H1 (cell line): ENCODE measurements at regions not wholly inside any gene's neighbourhood (a gene's known extent, or its start where the extent isn't known, plus 50 kb on each side); places are given as distances from the start of the nearest gene placed in this dataset.

ENCODE experiments used
- CTCF ChIA-PET: fragments of 300-600 bp; sonication (Branson Sonifier 250); formaldehyde crosslinking; loops from one replicate; lab custom pipeline; 2021; ENCODE audit not compliant: partially characterized antibody; lab: Charles Lee
- POLR2A ChIA-PET: fragments of 300-600 bp; sonication (Branson Sonifier 250); formaldehyde crosslinking; loops from one replicate; lab custom pipeline; 2021; ENCODE audit warnings: inconsistent platforms; ENCODE audit not compliant: partially characterized antibody; lab: Charles Lee
- DNase-seq, 2 experiments: peaks; one replicate each; pipeline versions ENCODE4 v3.0.0 to v3.0.0-alpha.2; 2010 to 2022; ENCODE audit warnings: low spot score in 2 of 2, low read depth in 1 of 2, mixed read lengths in 1 of 2
- FAIRE-seq: peaks from 2 replicates; lab custom pipeline; 2011; peaks lifted over from hg19 to GRCh38; lab: Jason Lieb, UNC
- H2AFZ ChIP-seq: 2 replicates; pipeline ENCODE4 v1.8.1; 2012; ENCODE audit warnings: low read length, inconsistent platforms
- H2AK5ac ChIP-seq: 2 replicates; pipeline ENCODE4 v1.6.1; 2013; ENCODE audit warnings: low read depth, low read length
- H2BK120ac ChIP-seq: replicated peaks from 2 replicates; pipeline ENCODE3; 2013; ENCODE audit warnings: low read depth, low read length, inconsistent platforms
- H2BK12ac ChIP-seq: 2 replicates; pipeline ENCODE4 v1.6.1; 2013; ENCODE audit warnings: low read depth, low read length
- H2BK15ac ChIP-seq: 2 replicates; pipeline ENCODE4 v1.6.1; 2013; ENCODE audit warnings: low read length
- H2BK20ac ChIP-seq: 2 replicates; pipeline ENCODE4 v1.6.1; 2013; ENCODE audit warnings: low read length
- H2BK5ac ChIP-seq: 2 replicates; pipeline ENCODE4 v1.6.1; 2013; ENCODE audit warnings: low read depth, low read length
- H3K14ac ChIP-seq: 2 replicates; pipeline ENCODE4 v1.6.1; 2013; ENCODE audit warnings: inconsistent platforms; ENCODE audit not compliant: insufficient read length
- H3K18ac ChIP-seq: 2 replicates; pipeline ENCODE4 v1.6.1; 2013; ENCODE audit warnings: low read length; ENCODE audit errors: extremely low read depth
- H3K23ac ChIP-seq: 2 replicates; pipeline ENCODE4 v1.6.1; 2013; ENCODE audit warnings: inconsistent platforms; ENCODE audit not compliant: insufficient read length
- H3K23me2 ChIP-seq: 2 replicates; pipeline ENCODE4 v1.6.1; 2013; ENCODE audit warnings: low read depth, low read length
- H3K27ac ChIP-seq: 2 replicates; pipeline ENCODE4 v1.6.1; 2011; ENCODE audit warnings: low read depth, low read length, inconsistent platforms
- H3K27me3 ChIP-seq, 4 experiments: replicated peaks in 1 of 4; 1 replicate in 1 of 4; 2 replicates in 3 of 4; pipeline versions ENCODE4 v1.6.1 to v1.8.1; 2011 to 2013; ENCODE audit warnings: low read length in 3 of 4, mild to moderate bottlenecking in 3 of 4, inconsistent platforms in 2 of 4, mixed read lengths in 2 of 4, moderate library complexity in 1 of 4; ENCODE audit not compliant: control insufficient read depth in 3 of 4, insufficient read depth in 3 of 4; ENCODE audit errors: extremely low read depth in 1 of 4
- H3K36me3 ChIP-seq, 4 experiments: 2 replicates each; pipeline versions ENCODE4 v1.6.1 to v1.8.1; 2011 to 2013; ENCODE audit warnings: mild to moderate bottlenecking in 4 of 4, low read length in 3 of 4, moderate library complexity in 2 of 4, control low read depth in 1 of 4, inconsistent platforms in 1 of 4; ENCODE audit not compliant: insufficient read depth in 4 of 4, control insufficient read depth in 2 of 4
- H3K4ac ChIP-seq: replicated peaks from 2 replicates; pipeline ENCODE3; 2013; ENCODE audit warnings: low read length, low read depth, mixed read lengths, inconsistent platforms; ENCODE audit not compliant: insufficient read length
- H3K4me1 ChIP-seq, 4 experiments: replicated peaks in 1 of 4; 1 replicate in 1 of 4; 2 replicates in 3 of 4; pipeline versions ENCODE4 v1.6.1 to v1.8.1; 2011 to 2013; ENCODE audit warnings: low read length in 3 of 4, inconsistent platforms in 2 of 4, mixed read lengths in 1 of 4; ENCODE audit not compliant: insufficient read depth in 4 of 4, control insufficient read depth in 3 of 4
- H3K4me2 ChIP-seq, 2 experiments: 2 replicates each; pipeline versions ENCODE4 v1.6.1 to v1.8.1; 2011 to 2013; ENCODE audit warnings: low read depth in 2 of 2, low read length in 2 of 2, control low read depth in 1 of 2, inconsistent platforms in 1 of 2, mild to moderate bottlenecking in 1 of 2; ENCODE audit not compliant: insufficient read depth in 1 of 2
- H3K4me3 ChIP-seq, 4 experiments: fragments of 200-600, 300-600 bp in 1 of 4; sonication (generic), shearing (Covaris generic), sonication (Bioruptor Twin) in 1 of 4; 2 replicates each; pipeline versions ENCODE4 v1.5.1 to v1.8.1; 2011 to 2016; ENCODE audit warnings: low read length in 4 of 4, low read depth in 3 of 4, control low read depth in 2 of 4, inconsistent platforms in 2 of 4, mild to moderate bottlenecking in 2 of 4, mixed read lengths in 1 of 4, moderate library complexity in 1 of 4; ENCODE audit not compliant: insufficient read depth in 2 of 4; ENCODE audit errors: extremely low read depth in 1 of 4
- H3K56ac ChIP-seq: replicated peaks from 2 replicates; pipeline ENCODE3; 2013; ENCODE audit warnings: low read depth, mild to moderate bottlenecking, mixed read lengths, low read length, inconsistent platforms; ENCODE audit not compliant: insufficient read length
- H3K79me1 ChIP-seq: 2 replicates; pipeline ENCODE4 v1.6.1; 2013; ENCODE audit warnings: low read depth, low read length, control low read depth
- H3K79me2 ChIP-seq, 2 experiments: 2 replicates each; pipeline versions ENCODE4 v1.6.1 to v1.8.1; 2012 to 2013; ENCODE audit warnings: low read length in 2 of 2, mild to moderate bottlenecking in 2 of 2, inconsistent platforms in 1 of 2; ENCODE audit not compliant: insufficient read depth in 2 of 2, control insufficient read depth in 1 of 2
- H3K9ac ChIP-seq, 4 experiments: replicated peaks in 1 of 4; 1 replicate in 1 of 4; 2 replicates in 3 of 4; pipeline versions ENCODE4 v1.6.1 to v1.8.1; 2011 to 2013; ENCODE audit warnings: low read depth in 3 of 4, low read length in 3 of 4, control low read depth in 2 of 4, mild to moderate bottlenecking in 2 of 4, moderate library complexity in 2 of 4, inconsistent platforms in 1 of 4; ENCODE audit errors: extremely low read depth in 1 of 4
- H3K9me3 ChIP-seq, 2 experiments: 2 replicates each; pipeline versions ENCODE4 v1.6.1 to v1.8.1; 2012 to 2013; ENCODE audit warnings: mild to moderate bottlenecking in 2 of 2, moderate library complexity in 2 of 2, control low read depth in 1 of 2, inconsistent platforms in 1 of 2, low read depth in 1 of 2, low read length in 1 of 2, mixed read lengths in 1 of 2; ENCODE audit not compliant: insufficient read depth in 2 of 2
- H4K20me1 ChIP-seq, 2 experiments: replicated peaks in 1 of 2; 2 replicates each; pipeline versions ENCODE3 to v1.8.1; 2011 to 2013; ENCODE audit warnings: inconsistent platforms in 2 of 2, low read length in 2 of 2, mild to moderate bottlenecking in 1 of 2; ENCODE audit not compliant: insufficient read depth in 2 of 2, control insufficient read depth in 1 of 2
- H4K5ac ChIP-seq: 2 replicates; pipeline ENCODE4 v1.6.1; 2013; ENCODE audit warnings: low read length, low read depth, mixed read lengths, inconsistent platforms; ENCODE audit not compliant: insufficient read length
- H4K8ac ChIP-seq: 2 replicates; pipeline ENCODE4 v1.8.0; 2013; ENCODE audit warnings: mild to moderate bottlenecking, moderate library complexity, low read length, inconsistent platforms; ENCODE audit not compliant: insufficient read depth; ENCODE audit errors: extremely low read depth
- H4K91ac ChIP-seq: replicated peaks from 2 replicates; pipeline ENCODE3; 2013; ENCODE audit warnings: low read length, mixed read lengths, inconsistent platforms; ENCODE audit not compliant: insufficient read length
- CHD2 ChIP-seq: IDR thresholded peaks from 2 replicates; pipeline ENCODE4 v1.6.1; 2012; ENCODE audit warnings: low read length, improper control_type of control experiment
- CTCF ChIP-seq, 3 experiments: IDR thresholded peaks; 1 replicate in 2 of 3; 2 replicates in 1 of 3; pipeline versions ENCODE4 v1.5.1 to v1.6.1; 2011; ENCODE audit warnings: low read length in 3 of 3, mild to moderate bottlenecking in 3 of 3, inconsistent platforms in 2 of 3, low read depth in 1 of 3, moderate library complexity in 1 of 3; ENCODE audit not compliant: insufficient read depth in 1 of 3; ENCODE audit errors: control extremely low read depth in 1 of 3
- GABPA ChIP-seq: IDR thresholded peaks from 2 replicates; pipeline ENCODE4 v1.6.1; 2011; ENCODE audit warnings: mild to moderate bottlenecking, low read length, moderate library complexity, borderline replicate concordance; ENCODE audit not compliant: insufficient read depth
- HDAC6 ChIP-seq: IDR thresholded peaks from one replicate; pipeline ENCODE4 v1.7.1; 2012; ENCODE audit warnings: low read depth, mild to moderate bottlenecking, inconsistent platforms, low read length, moderate library complexity
- KDM5A ChIP-seq: fragments of 200-600 bp; IDR thresholded peaks from 2 replicates; pipeline ENCODE4 v1.7.1; 2012; ENCODE audit warnings: mild to moderate bottlenecking, low read length, inconsistent platforms, mixed read lengths
- TAF7 ChIP-seq: optimal IDR thresholded peaks from 2 replicates; pipeline ENCODE3; 2011; ENCODE audit warnings: low read depth, mild to moderate bottlenecking, inconsistent platforms, low read length, moderate library complexity, borderline replicate concordance
- ZNF274 ChIP-seq: IDR thresholded peaks from 2 replicates; pipeline ENCODE4 v1.7.0; 2012; ENCODE audit warnings: low read length, borderline replicate concordance; ENCODE audit errors: extremely low read depth
- WGBS, 2 experiments: shearing (Covaris generic) in 1 of 2; methylation state at CpG; one replicate each; pipeline versions ENCODE4 v1.1.6 to v1.1.7; 2013 to 2015; ENCODE audit warnings: low lambda C conversion rate in 2 of 2, mixed read lengths in 2 of 2, inconsistent platforms in 1 of 2, low coverage in 1 of 2, missing lambda C conversion rate in 1 of 2; ENCODE audit not compliant: insufficient replicate concordance in 2 of 2, insufficient coverage in 1 of 2, insufficient read length in 1 of 2; ENCODE audit errors: extremely low coverage in 1 of 2, missing lambda C conversion rate in 1 of 2; 5-methylcytosine and 5-hydroxymethylcytosine counted together
- TF ChIP-seq, protein P1 (sequence below): IDR thresholded peaks from 2 replicates; pipeline ENCODE4 v1.6.1; 2011; ENCODE audit warnings: low read depth, mild to moderate bottlenecking, low read length; ENCODE audit not compliant: insufficient read depth
- TF ChIP-seq, protein P2 (sequence below): IDR thresholded peaks from 2 replicates; pipeline ENCODE4 v1.6.1; 2012; ENCODE audit warnings: low read length, inconsistent platforms

DNA sequence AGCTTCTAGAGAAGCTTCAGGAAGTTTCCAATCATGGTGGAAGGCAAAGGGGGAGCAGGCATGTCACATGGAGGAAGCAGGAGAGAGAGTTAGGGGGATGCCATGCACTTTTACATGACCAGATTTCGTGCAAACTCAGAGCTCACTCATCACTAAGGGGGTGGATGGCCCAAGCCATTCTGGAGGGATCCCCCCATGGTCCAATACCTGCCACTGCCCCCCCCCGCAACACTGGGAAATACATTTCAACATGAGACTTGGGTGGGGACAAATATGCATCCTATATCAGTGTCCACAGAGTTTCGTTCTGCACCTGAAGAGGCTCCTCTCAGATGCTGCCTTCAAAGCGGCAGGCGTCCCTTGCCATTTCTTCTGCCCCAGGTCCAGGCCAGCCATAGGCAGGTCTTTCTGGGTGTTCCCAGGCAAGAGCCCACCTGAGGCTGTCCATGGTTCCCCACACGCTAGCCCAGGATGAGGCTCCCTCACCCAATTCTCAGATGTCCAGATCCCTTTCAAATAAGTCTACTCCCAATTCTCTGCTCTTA is 1344.3 kb downstream of the TBC1D22A start:
- Histone ChIP-seq H3K79me2 (no peaks in the 10 kb centered on the region), H2BK120ac (no peak overlapping the region), H4K5ac (no peak overlapping the region), H3K56ac (no peak overlapping the region), H2AFZ (no peak overlapping the region), H3K36me3 (no peaks in the 10 kb centered on the region), H3K4ac (no peak overlapping the region), H3K18ac (no peak overlapping the region), H3K9ac (no peak overlapping the region), H3K23ac (no peak overlapping the region), H2BK20ac (no peak overlapping the region), H2BK5ac (no peak overlapping the region), H2AK5ac (no peak overlapping the region), H3K79me1 (no peaks in the 10 kb centered on the region), H4K8ac (no peak overlapping the region), H3K27ac (no peak overlapping the region), H3K27me3 (no peaks in the 10 kb centered on the region), H3K23me2 (no peaks in the 10 kb centered on the region), H3K14ac (no peak overlapping the region), H3K4me3 (no peak overlapping the region), H4K20me1 (no peaks in the 10 kb centered on the region), H2BK12ac (no peak overlapping the region), H2BK15ac (no peak overlapping the region), H4K91ac (no peak overlapping the region), H3K4me1 (no peaks in the 10 kb centered on the region; a peak in 1 of 7 replicates), H3K9me3 (peaks cover 5% of the 10 kb centered on the region in 2 experiments), H3K4me2 (no peak overlapping the region)
- DNase-seq (no peak), FAIRE-seq (no peak)
- ChIA-PET CTCF (no interaction called here), POLR2A (no interaction called here)
- 91% methylated on average over 6 of the region's 6 CpGs; no CpG with 5 or more reads in 1 of the 2 experiments for WGBS, 2 experiments
- TF ChIP-seq KDM5A (no peak), HDAC6 (no peak), CHD2 (no peak), ZNF274 (no peak), TAF7 (no peak), CTCF (IDR thresholded peaks at IDR 0.05; ENCODE audit: control extremely low read depth in 1 of 3, insufficient read depth in 1 of 3, low read depth in 1 of 3, low read length in 3 of 3) (no peak), GABPA (no peak)
- TF ChIP-seq, protein P1, sequence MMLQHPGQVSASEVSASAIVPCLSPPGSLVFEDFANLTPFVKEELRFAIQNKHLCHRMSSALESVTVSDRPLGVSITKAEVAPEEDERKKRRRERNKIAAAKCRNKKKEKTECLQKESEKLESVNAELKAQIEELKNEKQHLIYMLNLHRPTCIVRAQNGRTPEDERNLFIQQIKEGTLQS, result no peak
- TF ChIP-seq, protein P2, sequence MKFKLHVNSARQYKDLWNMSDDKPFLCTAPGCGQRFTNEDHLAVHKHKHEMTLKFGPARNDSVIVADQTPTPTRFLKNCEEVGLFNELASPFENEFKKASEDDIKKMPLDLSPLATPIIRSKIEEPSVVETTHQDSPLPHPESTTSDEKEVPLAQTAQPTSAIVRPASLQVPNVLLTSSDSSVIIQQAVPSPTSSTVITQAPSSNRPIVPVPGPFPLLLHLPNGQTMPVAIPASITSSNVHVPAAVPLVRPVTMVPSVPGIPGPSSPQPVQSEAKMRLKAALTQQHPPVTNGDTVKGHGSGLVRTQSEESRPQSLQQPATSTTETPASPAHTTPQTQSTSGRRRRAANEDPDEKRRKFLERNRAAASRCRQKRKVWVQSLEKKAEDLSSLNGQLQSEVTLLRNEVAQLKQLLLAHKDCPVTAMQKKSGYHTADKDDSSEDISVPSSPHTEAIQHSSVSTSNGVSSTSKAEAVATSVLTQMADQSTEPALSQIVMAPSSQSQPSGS, result no peak
